ENCODE measurements at regions not wholly inside any gene's neighbourhood (a gene's known extent, or its start where the extent isn't known, plus 50 kb on each side); places are given as distances from the start of the nearest gene placed in this dataset.
"Not testable (repeated sequence)": the region's sequence is repeated elsewhere in the genome, so short reads cannot be mapped to it uniquely, and the experiment has no call there.

DNA sequence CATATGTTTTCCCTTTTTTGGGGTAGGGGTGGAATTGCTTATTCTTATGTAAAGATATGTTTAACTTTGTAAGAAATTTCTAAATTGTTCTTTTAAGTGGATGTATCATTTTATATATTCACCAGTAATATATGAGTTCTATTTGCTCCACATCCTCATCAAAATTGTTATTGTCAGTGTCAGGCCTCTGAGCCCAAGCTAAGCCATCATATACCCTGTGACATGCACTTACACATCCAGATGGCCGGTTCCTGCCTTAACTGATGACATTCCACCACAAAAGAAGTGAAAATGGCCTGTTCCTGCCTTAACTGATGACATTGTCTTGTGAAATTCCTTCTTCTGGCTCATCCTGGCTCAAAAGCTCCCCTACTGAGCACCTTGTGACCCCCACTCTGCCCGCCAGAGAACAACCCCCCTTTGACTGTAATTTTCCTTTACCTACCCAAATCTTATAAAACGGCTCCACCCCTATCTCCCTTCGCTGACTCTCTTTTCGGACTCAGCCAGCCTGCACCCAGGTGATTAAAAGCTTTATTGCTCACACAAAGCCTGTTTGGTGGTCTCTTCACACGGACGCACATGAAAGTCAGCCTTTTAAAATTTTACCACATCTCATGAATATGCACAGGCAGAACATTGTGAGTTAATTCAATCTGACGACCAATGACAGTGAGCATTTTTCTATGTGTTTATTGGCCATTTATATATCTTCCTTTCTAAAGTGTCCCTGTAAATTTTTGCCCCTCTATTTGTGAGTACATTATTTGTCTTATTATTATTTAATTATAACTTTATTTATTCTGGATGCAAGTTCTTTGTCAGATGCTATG lies 176.8 kb downstream of the CDC14C start:
- not testable (repeated sequence) for DNase-seq

DNA sequence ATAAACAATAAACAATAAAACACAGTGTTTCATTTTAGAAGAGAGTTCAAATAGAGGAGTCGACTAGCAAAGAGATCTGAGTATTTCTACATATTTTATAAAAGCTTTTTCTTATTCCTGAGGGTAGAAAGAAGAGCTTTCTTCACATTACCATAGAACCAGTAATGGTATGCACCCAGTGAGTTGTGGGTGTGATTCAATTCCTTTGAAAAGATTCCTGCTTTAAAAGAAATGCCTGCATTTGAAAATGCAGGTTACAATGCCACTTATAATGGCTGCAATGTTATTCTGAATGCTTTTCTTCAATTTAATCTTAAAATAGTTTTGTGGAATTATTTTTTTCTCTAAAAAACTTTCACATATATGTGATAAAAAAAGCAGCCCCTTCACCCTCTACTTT lies 178.1 kb downstream of the CDC14C start:
- no peak for DNase-seq

- DNase-seq: no peak
Observed at GRCh38 chr7:49111706-49112105, 187.4 kb downstream of the CDC14C start.

DNA sequence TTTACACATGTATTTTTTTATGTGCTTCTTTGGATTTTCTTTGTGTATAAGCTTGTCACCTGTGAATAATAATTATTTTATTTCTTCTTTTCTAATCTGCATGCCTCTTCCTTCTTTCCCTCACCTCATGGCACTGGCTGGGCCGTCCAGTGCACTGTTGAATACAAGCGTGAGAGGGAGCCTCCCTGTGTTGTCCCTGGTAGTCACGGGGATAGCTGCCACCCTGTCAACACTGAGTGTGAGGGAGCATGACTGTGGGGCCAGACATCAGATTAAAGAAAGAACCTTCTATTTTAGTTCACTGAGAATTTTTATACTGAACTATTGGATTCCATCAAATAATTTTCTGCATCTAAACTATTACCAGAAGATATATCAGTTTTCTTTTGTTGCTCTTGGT lies 187.9 kb downstream of the CDC14C start:
- DNase-seq: no peak

GRCh38 chr7:49112647-49113046 lies 188.3 kb downstream of the CDC14C start:
- no peak for DNase-seq

GRCh38 chr7:49119706-49120105 lies 195.4 kb downstream of the CDC14C start:
- no peak for DNase-seq

DNA sequence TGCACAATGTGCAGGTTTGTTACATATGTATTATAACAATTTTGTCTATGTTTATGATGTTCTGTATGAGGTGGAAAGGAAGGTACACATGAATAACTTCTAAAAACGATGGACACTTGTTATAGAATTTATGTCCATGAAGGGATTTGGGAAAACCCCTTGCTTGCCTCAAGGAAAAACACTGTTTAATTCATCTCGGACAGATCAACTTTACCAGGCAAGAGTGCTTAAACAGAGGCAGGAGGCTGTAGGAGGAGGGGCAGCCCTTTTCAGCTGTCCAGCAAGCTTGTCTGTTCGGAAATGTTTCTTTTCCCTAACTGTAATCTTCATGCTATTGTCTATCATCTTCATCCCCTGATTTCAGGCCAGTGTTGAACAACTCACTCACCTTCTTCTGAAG lies 200.9 kb downstream of the CDC14C start:
- DNase-seq: no peak

GRCh38 chr7:49127359-49127913 lies 203.1 kb downstream of the CDC14C start:
- no peak for DNase-seq

DNA sequence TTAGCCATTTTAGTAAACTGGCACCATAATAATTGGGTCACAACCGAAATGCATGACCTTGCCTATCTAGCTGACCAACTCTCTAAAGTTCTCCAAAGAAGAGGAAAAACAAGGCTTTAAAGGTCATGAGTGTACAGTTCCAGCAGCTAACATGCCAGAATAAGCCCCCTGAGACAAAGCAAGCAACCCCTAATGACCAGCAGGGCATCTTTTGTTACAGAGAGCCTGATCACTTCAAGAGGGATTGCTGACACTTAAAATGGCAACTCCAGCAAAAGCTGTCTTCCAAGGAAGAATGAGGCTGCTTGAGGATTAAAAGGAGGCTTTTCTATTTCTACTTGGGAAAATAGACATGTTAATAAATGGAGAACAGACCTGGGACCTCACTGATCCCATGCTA lies 213.6 kb downstream of the CDC14C start:
- DNase-seq: no peak

DNA sequence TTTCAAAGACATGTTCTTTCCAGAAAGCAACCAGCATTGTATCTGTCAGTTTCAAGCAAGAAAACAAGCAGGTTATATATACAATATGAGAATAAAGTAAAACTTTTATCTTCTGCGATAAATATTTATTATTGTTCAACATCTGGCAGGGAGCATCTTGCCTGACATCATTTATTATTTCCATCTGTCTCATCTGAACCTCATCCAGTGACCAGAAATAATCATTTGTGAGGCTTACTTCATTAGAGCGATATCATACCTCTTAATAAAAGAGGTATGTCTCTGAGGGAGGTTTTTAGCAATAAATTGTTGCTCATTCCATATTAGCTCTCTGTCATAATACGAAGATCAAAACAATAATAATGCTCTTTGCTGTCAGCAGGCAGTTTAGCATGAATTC lies 226.1 kb downstream of the CDC14C start:
- no peak for DNase-seq

DNA sequence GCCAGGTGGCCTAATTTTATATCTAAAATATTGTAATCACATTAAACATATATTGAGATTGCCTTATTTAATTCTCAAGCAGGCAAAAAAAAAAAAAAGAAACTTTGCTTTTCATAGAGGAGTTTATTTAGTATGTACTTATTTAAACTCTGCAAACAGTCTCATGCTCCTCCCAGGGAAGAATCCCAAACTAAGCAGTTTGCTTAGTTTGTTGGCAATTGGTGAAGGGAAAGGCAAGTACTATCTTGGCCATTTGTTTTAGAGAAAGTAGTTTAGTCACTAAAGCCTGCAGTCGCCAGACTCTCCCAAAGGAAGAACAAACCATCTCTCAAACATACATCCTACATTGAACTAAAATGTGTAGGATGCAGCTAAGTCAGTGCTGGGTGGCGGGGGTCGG lies 226.8 kb downstream of the CDC14C start:
- no peak for DNase-seq

DNA sequence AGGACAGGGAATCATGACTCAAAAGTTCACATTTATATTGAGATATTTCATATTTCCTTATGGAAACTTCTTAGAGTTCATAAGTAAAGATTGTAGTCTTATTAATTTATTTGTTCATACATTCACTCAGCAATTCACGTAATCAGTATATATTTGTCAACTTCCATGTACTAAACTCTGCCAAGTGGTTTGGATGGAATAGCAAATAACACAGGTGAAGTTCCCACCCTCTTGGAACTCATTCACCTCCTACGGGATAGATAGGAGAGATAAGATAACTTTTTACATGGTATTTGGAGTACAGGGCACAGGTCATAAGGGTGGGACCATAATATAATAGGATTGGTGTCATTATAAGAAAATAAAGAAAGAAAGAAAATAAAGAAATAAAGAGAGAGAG lies 234.0 kb downstream of the CDC14C start:
- DNase-seq: no peak

GRCh38 chr7:49159536-49159935 lies 235.2 kb downstream of the CDC14C start:
- peak; percentile 12 for DNase-seq

GRCh38 chr7:49166441-49166840 lies 242.1 kb downstream of the CDC14C start:
- no peak for DNase-seq

DNA sequence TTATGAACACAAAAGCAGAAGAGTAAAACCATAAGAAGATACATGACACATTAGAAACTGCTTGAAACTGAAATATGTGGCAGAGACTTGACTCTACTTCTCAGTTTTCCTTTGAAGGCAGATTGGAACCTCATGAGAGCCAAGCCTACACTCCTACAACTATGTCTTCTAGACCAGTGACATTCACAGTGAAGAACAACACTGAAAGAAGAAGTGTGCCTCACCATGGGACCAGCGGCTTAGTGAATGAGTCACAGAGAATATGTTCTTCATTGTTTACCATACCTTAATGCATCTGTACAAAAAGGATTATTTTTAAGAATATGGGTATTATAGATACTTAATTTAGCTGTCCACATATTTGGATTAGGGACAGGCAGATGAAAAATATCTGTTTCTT lies 248.3 kb downstream of the CDC14C start:
- no peak for DNase-seq

- no peak for DNase-seq
Observed at GRCh38 chr7:49174396-49174795, 250.0 kb downstream of the CDC14C start.

- no peak for DNase-seq
Observed at GRCh38 chr7:49187543-49188268, 263.4 kb downstream of the CDC14C start.

GRCh38 chr7:49228426-49229098 lies 304.2 kb downstream of the CDC14C start:
- DNase-seq: no peak

- no peak for DNase-seq
Observed at GRCh38 chr7:49229246-49229645, 304.9 kb downstream of the CDC14C start.

DNA sequence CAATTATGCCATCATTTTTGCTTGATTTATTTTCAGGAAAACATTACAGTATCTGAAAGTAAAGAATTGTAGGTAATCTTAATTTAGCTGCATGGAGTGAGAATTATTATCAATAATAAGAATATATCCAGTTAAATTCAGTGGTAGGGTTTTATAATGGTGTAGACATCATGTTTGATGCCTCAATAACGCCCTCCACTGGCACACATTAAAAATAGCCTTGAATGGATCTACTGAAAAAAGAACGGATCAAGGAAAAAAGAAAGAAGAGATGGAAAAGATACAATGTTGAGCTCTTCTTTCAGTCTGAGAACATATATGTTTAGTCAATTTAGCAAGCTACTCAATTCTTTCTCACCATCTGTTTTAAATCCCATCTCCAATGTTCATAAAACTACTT lies 319.2 kb downstream of the CDC14C start:
- DNase-seq: no peak

DNA sequence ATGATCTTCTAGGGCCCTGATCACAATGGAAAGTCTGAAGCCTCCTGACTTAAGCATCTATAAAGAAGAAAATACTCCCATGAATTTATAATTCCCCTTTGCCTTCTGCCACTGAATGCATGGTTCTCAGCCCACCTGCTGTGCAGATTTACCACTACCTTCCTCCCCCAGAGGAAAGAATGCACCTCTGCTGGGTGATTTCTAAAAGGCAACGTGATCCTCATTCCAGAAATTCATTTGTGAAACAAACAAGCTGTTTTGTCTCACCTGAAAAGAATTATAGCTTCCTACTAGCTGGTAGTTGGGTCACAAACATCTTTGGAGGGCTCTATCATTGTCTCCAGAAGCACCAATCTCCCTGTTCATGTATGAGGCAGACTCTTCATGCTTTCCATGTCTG lies 320.2 kb downstream of the CDC14C start:
- DNase-seq: no peak

GRCh38 chr7:49245062-49245461 lies 320.7 kb downstream of the CDC14C start:
- no peak for DNase-seq

GRCh38 chr7:49247759-49248158 lies 323.4 kb downstream of the CDC14C start:
- no peak for DNase-seq

Measured in renal pelvis (tissue), 1 donor.